ENCODE measurements at regions not wholly inside any gene's neighbourhood (a gene's known extent, or its start where the extent isn't known, plus 50 kb on each side); places are given as distances from the start of the nearest gene placed in this dataset.

- TF ChIP-seq CTCF (IDR thresholded peaks at IDR 0.05) (no peak), POLR2A (IDR thresholded peaks at IDR 0.05) (no peak)
These were observed 53.1 kb upstream of the SNX9 start for GRCh38 chr6:157769776-157770426.
